ENCODE measurements at regions not wholly inside any gene's neighbourhood (a gene's known extent, or its start where the extent isn't known, plus 50 kb on each side); places are given as distances from the start of the nearest gene placed in this dataset.

GRCh38 chr10:71059943-71060342 is 152.4 kb upstream of the UNC5B start:
- TF ChIP-seq CTCF (IDR thresholded peaks at IDR 0.05) (no peak), POLR2A (IDR thresholded peaks at IDR 0.05) (no peak)

Data from right lobe of liver (tissue), 4 donors.